NCI-H1694 treated with DMSO at 0.1 percent for 48 hours (cell line): ENCODE measurements at regions not wholly inside any gene's neighbourhood (a gene's known extent, or its start where the extent isn't known, plus 50 kb on each side); places are given as distances from the start of the nearest gene placed in this dataset.
"Not testable (repeated sequence)": the region's sequence is repeated elsewhere in the genome, so short reads cannot be mapped to it uniquely, and the experiment has no call there.

Experiments
- DNase-seq: peaks from one replicate; lab custom pipeline; 2025; lab: John Stamatoyannopoulos, UW

DNA sequence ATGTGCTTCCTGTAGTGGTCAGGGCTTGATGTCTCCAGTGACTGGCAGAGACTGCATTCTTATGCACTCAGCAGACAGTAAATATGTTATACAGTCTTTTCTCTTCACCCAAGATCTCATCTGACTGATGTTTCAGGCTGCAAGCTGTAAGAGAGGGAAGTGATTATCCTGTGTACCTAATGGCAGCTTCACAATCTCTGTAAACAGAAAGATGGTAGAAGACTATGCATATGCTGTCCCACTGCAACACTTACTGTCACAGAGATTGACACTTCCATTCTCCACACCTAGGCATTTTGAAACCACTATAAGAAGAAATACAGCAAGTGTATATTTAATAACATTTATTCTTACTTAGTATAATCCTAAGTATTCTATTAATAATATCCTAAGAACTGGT, 97.6 kb upstream of the ANXA1 start:
- DNase-seq, result no peak

DNA sequence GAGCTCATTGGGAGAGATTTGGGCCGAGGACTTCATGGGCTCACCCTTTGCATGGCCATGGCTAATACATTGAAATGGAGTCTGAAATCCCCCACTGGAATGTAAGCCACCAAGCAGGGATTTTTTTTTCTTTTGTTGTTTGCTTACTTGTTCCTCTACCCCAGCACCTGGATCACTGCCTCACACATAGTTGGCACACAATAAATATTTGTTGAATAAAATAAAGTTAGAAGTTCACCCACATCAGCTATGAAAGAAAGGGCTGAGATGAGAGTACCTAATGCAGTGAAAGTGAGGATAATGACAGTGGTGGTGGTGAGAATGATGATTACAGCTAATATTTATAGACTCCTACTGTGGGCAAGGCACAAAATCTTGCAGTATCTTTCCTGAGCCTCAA, 98.1 kb upstream of the ANXA1 start:
- DNase-seq, result no peak

- no peak for DNase-seq
Observed at GRCh38 chr9:73050887-73051550, 98.2 kb upstream of the ALDH1A1 start.

DNA sequence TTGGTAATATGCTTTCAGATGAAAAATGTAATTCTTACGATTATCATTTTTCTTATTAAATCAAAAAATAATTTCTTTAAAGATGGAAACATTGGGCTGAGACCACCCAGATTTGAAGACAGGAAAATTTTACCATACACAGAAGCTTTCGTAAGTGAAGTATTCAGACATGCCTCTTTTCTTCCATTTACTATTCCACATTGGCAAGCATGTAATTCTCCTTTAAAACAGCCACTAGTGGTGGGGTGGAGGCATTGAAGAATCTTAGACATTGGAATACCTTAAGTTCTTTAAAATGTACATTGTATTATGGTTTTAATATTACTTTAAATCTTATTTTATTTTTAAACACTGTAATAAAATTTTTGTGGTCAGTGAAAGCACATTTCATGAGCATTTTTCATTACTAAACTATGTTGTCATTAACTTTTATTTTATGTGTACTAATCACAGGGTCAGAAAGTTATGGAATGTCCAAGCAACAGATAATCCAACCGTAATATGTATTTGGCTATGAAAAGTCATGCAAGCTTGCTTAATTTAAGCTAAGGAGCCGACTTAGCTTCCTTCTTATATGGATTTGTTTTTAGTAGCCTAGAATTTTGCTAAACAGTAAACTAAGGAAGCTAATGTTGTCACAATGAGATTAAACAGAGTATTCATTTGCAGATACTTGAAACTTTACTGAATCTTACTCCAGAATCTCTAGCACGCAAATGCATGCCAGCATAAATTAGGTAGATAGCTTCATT, 97.4 kb upstream of the ALDH1A1 start:
- no peak for DNase-seq

GRCh38 chr9:73049280-73049679, 96.4 kb upstream of the ALDH1A1 start:
- no peak for DNase-seq

DNA sequence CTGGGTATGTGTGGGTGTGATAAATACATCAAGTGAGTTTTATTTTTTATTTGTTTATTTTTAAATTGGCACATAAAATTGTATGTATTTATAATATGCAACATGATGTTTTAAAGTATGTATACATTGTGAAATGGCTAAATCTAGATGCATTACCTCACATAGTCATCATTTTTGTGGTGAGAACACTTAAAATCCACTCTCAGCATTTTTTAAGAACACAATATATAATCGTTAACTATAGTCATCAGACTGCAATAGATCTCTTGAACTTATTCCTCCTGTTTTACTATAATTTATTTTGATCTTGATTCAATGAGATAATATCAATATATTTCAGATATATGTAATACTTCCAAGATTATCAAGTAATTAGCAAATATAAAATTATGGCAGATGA, 93.9 kb upstream of the ALDH1A1 start:
- no peak for DNase-seq

- DNase-seq, result not testable (repeated sequence)
Observed at GRCh38 chr9:73044776-73045175, 91.9 kb upstream of the ALDH1A1 start.

GRCh38 chr9:73042155-73042554, 89.3 kb upstream of the ALDH1A1 start:
- DNase-seq, result no peak

- DNase-seq, result no peak
Observed at GRCh38 chr9:73039271-73040263, 86.7 kb upstream of the ALDH1A1 start.

DNA sequence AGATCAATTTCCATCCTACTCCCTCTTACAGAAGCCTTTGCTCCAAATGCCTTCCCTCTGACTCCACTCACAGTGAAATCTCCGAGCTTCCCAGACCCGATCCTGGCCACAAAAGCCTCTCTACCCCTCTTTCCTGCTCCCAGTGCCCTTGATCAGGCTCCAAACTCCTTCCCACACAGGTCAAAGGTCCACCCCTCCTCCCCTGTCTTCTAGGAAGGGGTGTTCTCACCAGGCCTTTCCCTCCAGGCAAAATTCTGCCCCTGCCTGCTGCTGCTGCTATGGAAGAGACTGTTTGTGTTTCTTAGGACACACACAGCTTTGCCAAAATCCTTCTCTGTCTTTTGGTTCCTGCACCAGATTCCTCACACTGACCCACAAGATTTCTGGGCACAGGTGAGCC, 85.8 kb upstream of the ALDH1A1 start:
- DNase-seq, result no peak

- no peak for DNase-seq
Observed at GRCh38 chr9:73038089-73038509, 85.2 kb upstream of the ALDH1A1 start.

GRCh38 chr9:73037613-73038012, 84.8 kb upstream of the ALDH1A1 start:
- DNase-seq, result no peak

DNA sequence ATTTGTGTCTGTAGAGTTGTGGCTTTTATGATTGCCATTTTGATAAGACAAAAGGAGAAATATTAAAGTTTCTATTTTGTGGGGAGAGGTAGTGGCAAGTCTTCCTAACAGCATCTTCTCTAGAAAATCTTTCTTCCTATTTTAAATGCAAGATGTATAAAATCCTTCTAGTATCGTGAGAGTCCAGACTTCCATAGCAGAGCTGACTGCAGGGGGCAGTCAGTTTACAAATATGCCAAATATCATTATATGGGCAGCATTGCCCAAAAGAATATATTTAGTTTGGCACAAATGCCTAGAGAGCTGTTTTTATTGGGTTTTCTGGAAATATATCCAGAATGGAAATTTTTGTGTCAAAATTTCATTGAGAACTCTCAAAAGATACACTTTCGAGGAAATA, 82.1 kb upstream of the ALDH1A1 start:
- no peak for DNase-seq

- no peak for DNase-seq
Observed at GRCh38 chr9:73031350-73031749, 78.5 kb upstream of the ALDH1A1 start.

DNA sequence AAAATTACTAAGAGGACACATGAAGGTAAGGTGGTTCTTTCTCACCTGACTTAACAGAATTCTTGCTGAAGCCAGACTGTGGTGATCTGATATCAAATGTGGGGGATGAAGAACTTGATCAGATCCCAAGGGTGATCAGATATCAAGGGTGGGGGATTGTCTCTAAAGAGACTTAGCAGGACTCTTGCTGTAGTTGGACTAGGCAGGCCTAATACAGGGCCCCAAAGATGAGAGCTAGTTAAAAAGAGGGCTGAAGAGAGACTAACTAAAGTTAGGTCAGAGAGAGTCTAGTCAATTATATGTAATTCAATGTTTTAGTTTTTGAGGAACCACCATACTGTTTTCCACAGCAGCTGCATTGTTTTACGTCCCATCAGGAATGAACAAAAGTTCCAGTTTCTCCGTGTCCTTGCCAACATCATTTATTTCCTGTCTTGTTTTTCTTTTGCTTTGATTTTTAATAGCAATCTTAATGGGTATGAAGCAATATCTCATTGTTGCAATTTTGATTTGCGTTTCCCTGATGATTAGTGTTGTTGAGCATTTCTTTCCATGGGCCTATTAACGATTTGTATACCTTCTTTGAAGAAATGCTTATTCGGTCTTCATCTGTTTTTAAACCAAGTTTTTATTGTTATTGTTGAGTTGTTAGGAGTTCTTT, 77.6 kb upstream of the ALDH1A1 start:
- no peak for DNase-seq

- no peak for DNase-seq
Observed at GRCh38 chr9:73029346-73029745, 76.5 kb upstream of the ALDH1A1 start.

DNA sequence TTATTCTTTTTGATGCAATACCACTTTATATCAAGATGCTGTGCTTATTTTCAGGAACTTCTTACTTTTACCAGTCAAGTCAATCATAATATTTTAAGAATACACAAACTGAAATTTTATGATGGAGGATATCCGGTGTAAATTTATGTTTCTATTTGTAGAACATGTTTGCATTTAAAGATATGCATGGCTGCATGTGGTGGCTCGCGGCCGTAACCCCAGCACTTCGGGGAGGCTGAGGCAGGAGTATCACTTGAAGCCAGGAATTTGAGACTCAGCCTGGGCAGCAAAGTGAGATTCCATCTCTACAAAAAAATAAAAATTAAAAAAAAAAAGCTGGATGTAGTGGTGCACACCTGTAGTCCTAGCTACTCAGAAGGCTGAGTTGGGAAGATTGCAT, 73.5 kb upstream of the ALDH1A1 start:
- DNase-seq, result no peak

DNA sequence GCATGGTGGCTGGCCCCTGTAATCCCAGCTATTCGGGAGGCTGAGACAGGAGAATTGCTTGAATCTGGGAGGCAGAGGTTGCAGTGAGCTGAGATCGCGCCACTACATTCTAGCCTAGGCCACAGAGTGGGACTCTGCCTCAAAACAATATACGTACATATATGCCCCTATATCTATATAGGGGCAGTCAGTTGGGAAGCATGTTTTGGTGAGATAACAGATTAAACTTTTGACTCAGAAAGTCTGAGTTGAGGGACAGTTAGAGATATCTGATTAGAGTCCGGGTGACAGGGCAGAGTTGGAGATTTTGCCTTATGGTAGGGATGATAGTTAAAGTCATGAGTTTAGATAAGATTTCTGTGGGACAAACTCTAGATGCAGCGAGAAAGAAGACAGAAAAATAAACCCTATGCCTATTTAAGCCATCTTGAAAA, 71.8 kb upstream of the ALDH1A1 start:
- DNase-seq, result no peak

DNA sequence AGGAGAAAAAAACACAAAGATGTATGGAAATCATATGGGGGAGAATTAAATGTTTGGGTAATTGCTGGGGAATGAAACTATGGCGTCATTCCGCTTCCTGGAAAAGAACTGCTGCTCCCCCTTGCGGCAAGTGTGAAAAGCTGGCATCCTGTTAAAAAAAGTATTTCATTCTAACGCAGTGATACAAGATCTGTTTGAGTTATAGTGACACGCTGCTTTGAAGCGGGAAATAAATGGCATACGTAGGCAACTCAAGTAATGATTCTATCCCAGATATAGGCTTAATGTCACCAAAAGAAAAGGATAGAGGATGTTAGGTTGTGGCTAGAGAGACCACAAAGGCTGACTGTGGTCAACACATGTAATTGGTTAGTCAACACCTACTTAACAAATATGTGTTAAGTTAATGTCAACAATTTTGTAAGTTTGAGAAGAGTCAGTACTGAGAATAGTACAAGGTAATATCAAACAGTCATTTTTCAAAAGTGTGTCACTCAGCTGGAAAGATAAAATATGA, 70.2 kb upstream of the ALDH1A1 start:
- peak; percentile 5 for DNase-seq

- no peak for DNase-seq
Observed at GRCh38 chr9:73022353-73022752, 69.5 kb upstream of the ALDH1A1 start.

GRCh38 chr9:73020877-73021276, 68.0 kb upstream of the ALDH1A1 start:
- DNase-seq, result no peak

DNA sequence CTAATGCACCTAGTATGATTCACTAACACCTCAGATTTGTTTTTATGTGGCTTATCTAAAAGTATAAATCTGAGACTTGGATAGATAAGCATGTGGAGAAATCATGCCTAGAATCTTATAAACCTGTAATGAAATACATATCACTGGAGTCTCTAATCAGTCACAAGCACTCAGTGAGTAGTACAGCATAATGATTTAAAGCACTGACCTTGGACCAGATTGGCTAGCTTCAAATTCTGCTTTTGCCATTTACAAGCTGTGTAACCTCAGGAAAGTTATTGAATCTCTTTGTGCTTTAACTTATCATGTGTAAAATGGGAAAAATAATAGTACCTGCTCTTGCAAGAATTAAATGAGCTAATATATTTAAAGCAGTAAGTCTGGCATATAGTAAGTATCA, 61.2 kb upstream of the ALDH1A1 start:
- DNase-seq, result no peak
